ENCODE measurements at regions not wholly inside any gene's neighbourhood (a gene's known extent, or its start where the extent isn't known, plus 50 kb on each side); places are given as distances from the start of the nearest gene placed in this dataset.

DNA sequence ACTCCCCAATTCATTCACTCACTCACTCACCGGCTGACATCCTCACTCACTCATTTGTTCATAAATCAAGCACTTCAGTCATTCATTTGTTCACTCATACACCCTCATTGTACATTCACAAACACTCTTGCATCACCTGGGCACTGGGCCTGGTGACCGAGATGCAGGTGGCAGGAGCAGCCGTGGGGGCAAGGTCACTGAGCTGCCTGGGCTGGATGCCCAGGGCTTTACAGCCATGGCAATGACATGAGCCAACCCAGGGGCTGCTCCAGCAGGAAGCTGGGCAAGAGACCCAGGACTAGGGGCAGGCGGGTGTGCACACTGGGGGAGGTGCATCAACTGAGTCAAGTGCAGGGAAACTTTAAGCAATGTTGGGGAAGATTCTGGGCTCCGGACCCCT lies 113.6 kb upstream of the IGSF21 start:
- H3K4ac ChIP-seq (replicated peaks; ENCODE audit: insufficient read length, low read depth, low read length), result no peak overlapping the region
- no peaks in the 10 kb centered on the region for H3K79me2 ChIP-seq (ENCODE audit: control insufficient read depth in 1 of 2, insufficient read depth in 2 of 2, low read length in 2 of 2)
- no peaks in the 10 kb centered on the region for H4K20me1 ChIP-seq (replicated peaks in 1 of 2; ENCODE audit: control insufficient read depth in 1 of 2, insufficient read depth in 2 of 2, low read length in 2 of 2)
- no peak overlapping the region for H4K5ac ChIP-seq (ENCODE audit: insufficient read length, low read depth, low read length)
- H2BK5ac ChIP-seq (ENCODE audit: low read depth, low read length), result no peak overlapping the region
- H2AK5ac ChIP-seq (ENCODE audit: low read depth, low read length), result no peak overlapping the region
- H4K8ac ChIP-seq (ENCODE audit: extremely low read depth, insufficient read depth, low read length), result no peak overlapping the region
- H3K4me1 ChIP-seq (replicated peaks in 1 of 4; ENCODE audit: control insufficient read depth in 3 of 4, insufficient read depth in 4 of 4, low read length in 3 of 4), result no peaks in the 10 kb centered on the region
- FAIRE-seq, result no peak
- H3K9me3 ChIP-seq (ENCODE audit: insufficient read depth in 2 of 2, low read depth in 1 of 2, low read length in 1 of 2), result no peaks in the 10 kb centered on the region
- no peak for TF ChIP-seq BRCA1 (IDR thresholded peaks at IDR 0.05; ENCODE audit: low read depth, low read length)
- no peak for TF ChIP-seq CEBPB (IDR thresholded peaks at IDR 0.05; ENCODE audit: low read depth, low read length)
- no peak for TF ChIP-seq CBX5 (IDR thresholded peaks at IDR 0.05; ENCODE audit: low read depth, low read length)
- no peak for TF ChIP-seq SIRT6 (IDR thresholded peaks at IDR 0.05; ENCODE audit: low read length)
- no peak overlapping the region for H2AFZ ChIP-seq (ENCODE audit: low read length)
- H4K91ac ChIP-seq (replicated peaks; ENCODE audit: insufficient read length, low read length), result no peak overlapping the region
- H3K4me2 ChIP-seq (ENCODE audit: insufficient read depth in 1 of 2, low read depth in 2 of 2, low read length in 2 of 2), result no peak overlapping the region
- no peak overlapping the region for H2BK20ac ChIP-seq (ENCODE audit: low read length)
- ChIA-PET CTCF (ENCODE audit: partially characterized antibody) (interaction anchor here (1.0 to 3.6 kb wide), 4 partner anchors 9 to 71 kb away, joined by 4 to 18 read pairs (median 6); no protein-coding TSS in a partner anchor), POLR2A (ENCODE audit: partially characterized antibody) (no interaction called here)
- no peaks in the 10 kb centered on the region for H3K79me1 ChIP-seq (ENCODE audit: low read depth, low read length)
- no peak overlapping the region for H3K4me3 ChIP-seq (ENCODE audit: extremely low read depth in 1 of 4, insufficient read depth in 2 of 4, low read depth in 3 of 4, low read length in 4 of 4)
- 86% methylated on average over 5 of the region's 5 CpGs; no CpG with 5 or more reads in 1 of the 2 experiments for WGBS, 2 experiments (ENCODE audit: extremely low coverage in 1 of 2, insufficient coverage in 1 of 2, insufficient read length in 1 of 2, insufficient replicate concordance in 2 of 2, low coverage in 1 of 2, low lambda C conversion rate in 2 of 2, missing lambda C conversion rate in 1 of 2)
- H3K27me3 ChIP-seq (replicated peaks in 1 of 4; ENCODE audit: control insufficient read depth in 3 of 4, extremely low read depth in 1 of 4, insufficient read depth in 3 of 4, low read length in 3 of 4), result peaks cover 0 to 3% (median 1%) of the 10 kb centered on the region in 4 experiments; a peak in 2 of 7 replicates
- H2BK12ac ChIP-seq (ENCODE audit: low read depth, low read length), result no peak overlapping the region
- H3K9ac ChIP-seq (replicated peaks in 1 of 4; ENCODE audit: extremely low read depth in 1 of 4, low read depth in 3 of 4, low read length in 3 of 4), result no peak overlapping the region
- DNase-seq (ENCODE audit: low read depth in 1 of 2, low spot score in 2 of 2), result no peak
- no peak overlapping the region for H2BK120ac ChIP-seq (replicated peaks; ENCODE audit: low read depth, low read length)
- no peak overlapping the region for H3K18ac ChIP-seq (ENCODE audit: extremely low read depth, low read length)
- no peak overlapping the region for H3K23ac ChIP-seq (ENCODE audit: insufficient read length)
- no peaks in the 10 kb centered on the region for H3K23me2 ChIP-seq (ENCODE audit: low read depth, low read length)
- no peak overlapping the region for H3K56ac ChIP-seq (replicated peaks; ENCODE audit: insufficient read length, low read depth, low read length)
- H2BK15ac ChIP-seq (ENCODE audit: low read length), result no peak overlapping the region
- H3K36me3 ChIP-seq (ENCODE audit: control insufficient read depth in 2 of 4, insufficient read depth in 4 of 4, low read length in 3 of 4), result no peaks in the 10 kb centered on the region
- no peak overlapping the region for H3K27ac ChIP-seq (ENCODE audit: low read depth, low read length)
- no peak overlapping the region for H3K14ac ChIP-seq (ENCODE audit: insufficient read length)
